ENCODE measurements at regions not wholly inside any gene's neighbourhood (a gene's known extent, or its start where the extent isn't known, plus 50 kb on each side); places are given as distances from the start of the nearest gene placed in this dataset.

DNA sequence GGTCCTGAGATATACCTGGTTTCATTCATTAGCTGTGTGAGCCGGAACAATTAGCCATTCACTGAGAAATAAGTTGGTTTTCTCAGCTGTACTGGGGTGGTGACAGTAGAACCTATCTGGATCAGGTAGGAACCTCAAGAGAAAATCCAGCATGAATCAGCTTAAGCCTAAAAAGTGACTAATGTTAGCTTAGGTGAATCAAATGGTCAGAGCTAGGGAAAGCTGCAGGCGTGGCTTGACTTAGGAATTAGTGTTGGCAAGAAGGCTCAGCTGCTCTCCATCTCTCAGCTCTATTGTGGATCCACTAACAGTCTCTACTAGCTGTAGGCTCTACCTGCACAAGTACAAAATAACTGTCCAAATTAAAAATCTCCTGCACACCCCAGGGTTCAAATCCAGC, 1025.5 kb downstream of the RAB28 start:
- Histone ChIP-seq H4K20me1 (ENCODE audit: insufficient read depth) (no peaks in the 10 kb centered on the region), H3K27me3 (ENCODE audit: insufficient read depth) (no peaks in the 10 kb centered on the region), H3K9ac (no peak overlapping the region), H2AFZ (ENCODE audit: low read depth) (no peak overlapping the region), H3K79me2 (ENCODE audit: insufficient read depth) (no peaks in the 10 kb centered on the region), H3K4me1 (ENCODE audit: control insufficient read depth in 1 of 2, insufficient read depth in 2 of 2, low read depth in 1 of 2, low read length in 1 of 2) (no peaks in the 10 kb centered on the region), H3K9me2 (no peaks in the 10 kb centered on the region), H3K9me3 (no peaks in the 10 kb centered on the region), H3K36me3 (replicated peaks in 1 of 2; ENCODE audit: control insufficient read depth in 1 of 2, insufficient read depth in 2 of 2, low read length in 1 of 2) (no peaks in the 10 kb centered on the region), H3K27ac (ENCODE audit: low read depth in 2 of 2, low read length in 1 of 2) (no peak overlapping the region), H3F3A (replicated peaks; ENCODE audit: insufficient read depth) (no peaks in the 10 kb centered on the region), H3K4me3 (ENCODE audit: low read depth in 2 of 2, low read length in 1 of 2) (no peak overlapping the region), H3K4me2 (no peak overlapping the region)
- DNase-seq, result no peak
- CTCF ChIA-PET, result interaction anchor here (1.5 kb wide), 1 partner anchor 21 kb away, joined by 3 read pairs; no protein-coding TSS in a partner anchor
- 10% methylated on average over 2 of the region's 2 CpGs for WGBS (ENCODE audit: low lambda C conversion rate)
- POLR2A ChIA-PET, result no interaction called here
- TF ChIP-seq EP300 (IDR thresholded peaks at IDR 0.05; ENCODE audit: borderline replicate concordance in 1 of 2, low read depth in 1 of 2, low read length in 1 of 2) (no peak), JUND (IDR thresholded peaks at IDR 0.05) (no peak)

DNA sequence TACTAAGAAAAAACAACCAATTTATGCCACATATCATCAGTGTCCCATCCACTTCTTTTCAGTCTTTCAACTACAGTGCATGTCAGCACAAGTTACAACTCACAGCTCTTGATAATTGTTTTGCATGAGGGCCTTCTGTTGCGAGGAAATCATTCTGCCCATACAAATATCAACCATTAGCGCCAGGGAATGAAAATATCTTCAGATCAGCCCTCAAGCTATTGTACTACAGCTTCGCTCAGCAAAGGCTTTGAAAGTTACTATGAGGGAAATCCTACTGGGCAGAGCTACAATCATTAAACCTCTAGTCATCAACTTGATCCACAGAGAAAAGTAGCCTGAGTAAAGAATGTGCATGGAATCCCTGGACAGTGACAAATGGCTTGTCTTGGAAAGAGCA, 1023.6 kb upstream of the HS3ST1 start:
- Histone ChIP-seq H3K4me3 (ENCODE audit: low read depth in 2 of 2, low read length in 1 of 2) (no peak overlapping the region), H3K9me3 (no peaks in the 10 kb centered on the region), H3K9ac (no peak overlapping the region), H3K4me2 (no peak overlapping the region), H3F3A (replicated peaks; ENCODE audit: insufficient read depth) (no peaks in the 10 kb centered on the region), H3K79me2 (ENCODE audit: insufficient read depth) (no peaks in the 10 kb centered on the region), H3K27me3 (ENCODE audit: insufficient read depth) (no peaks in the 10 kb centered on the region), H3K27ac (ENCODE audit: low read depth in 2 of 2, low read length in 1 of 2) (no peak overlapping the region), H3K9me2 (no peaks in the 10 kb centered on the region), H2AFZ (ENCODE audit: low read depth) (no peak overlapping the region), H3K36me3 (replicated peaks in 1 of 2; ENCODE audit: control insufficient read depth in 1 of 2, insufficient read depth in 2 of 2, low read length in 1 of 2) (no peaks in the 10 kb centered on the region), H3K4me1 (ENCODE audit: control insufficient read depth in 1 of 2, insufficient read depth in 2 of 2, low read depth in 1 of 2, low read length in 1 of 2) (no peaks in the 10 kb centered on the region), H4K20me1 (ENCODE audit: insufficient read depth) (no peaks in the 10 kb centered on the region)
- ChIA-PET CTCF (no interaction called here), POLR2A (no interaction called here)
- 5% methylated on average over 3 of the region's 3 CpGs for WGBS (ENCODE audit: low lambda C conversion rate)
- no peak for DNase-seq
- TF ChIP-seq TCF12 (IDR thresholded peaks at IDR 0.05) (no peak), FOXJ3 (CRISPR knock-in tag; IDR thresholded peaks at IDR 0.05) (no peak), EZH2phosphoT487 (IDR thresholded peaks at IDR 0.05; ENCODE audit: borderline replicate concordance, low read depth) (no peak), TEAD4 (IDR thresholded peaks at IDR 0.05; ENCODE audit: borderline replicate concordance, insufficient read depth) (no peak), NRF1 (IDR thresholded peaks at IDR 0.05; ENCODE audit: low read depth, low read length) (no peak)
- TF ChIP-seq, protein P1, sequence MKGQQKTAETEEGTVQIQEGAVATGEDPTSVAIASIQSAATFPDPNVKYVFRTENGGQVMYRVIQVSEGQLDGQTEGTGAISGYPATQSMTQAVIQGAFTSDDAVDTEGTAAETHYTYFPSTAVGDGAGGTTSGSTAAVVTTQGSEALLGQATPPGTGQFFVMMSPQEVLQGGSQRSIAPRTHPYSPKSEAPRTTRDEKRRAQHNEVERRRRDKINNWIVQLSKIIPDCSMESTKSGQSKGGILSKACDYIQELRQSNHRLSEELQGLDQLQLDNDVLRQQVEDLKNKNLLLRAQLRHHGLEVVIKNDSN (IDR thresholded peaks at IDR 0.05; ENCODE audit: borderline replicate concordance, low read depth), result no peak
- TF ChIP-seq, protein P2, sequence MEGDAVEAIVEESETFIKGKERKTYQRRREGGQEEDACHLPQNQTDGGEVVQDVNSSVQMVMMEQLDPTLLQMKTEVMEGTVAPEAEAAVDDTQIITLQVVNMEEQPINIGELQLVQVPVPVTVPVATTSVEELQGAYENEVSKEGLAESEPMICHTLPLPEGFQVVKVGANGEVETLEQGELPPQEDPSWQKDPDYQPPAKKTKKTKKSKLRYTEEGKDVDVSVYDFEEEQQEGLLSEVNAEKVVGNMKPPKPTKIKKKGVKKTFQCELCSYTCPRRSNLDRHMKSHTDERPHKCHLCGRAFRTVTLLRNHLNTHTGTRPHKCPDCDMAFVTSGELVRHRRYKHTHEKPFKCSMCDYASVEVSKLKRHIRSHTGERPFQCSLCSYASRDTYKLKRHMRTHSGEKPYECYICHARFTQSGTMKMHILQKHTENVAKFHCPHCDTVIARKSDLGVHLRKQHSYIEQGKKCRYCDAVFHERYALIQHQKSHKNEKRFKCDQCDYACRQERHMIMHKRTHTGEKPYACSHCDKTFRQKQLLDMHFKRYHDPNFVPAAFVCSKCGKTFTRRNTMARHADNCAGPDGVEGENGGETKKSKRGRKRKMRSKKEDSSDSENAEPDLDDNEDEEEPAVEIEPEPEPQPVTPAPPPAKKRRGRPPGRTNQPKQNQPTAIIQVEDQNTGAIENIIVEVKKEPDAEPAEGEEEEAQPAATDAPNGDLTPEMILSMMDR (IDR thresholded peaks at IDR 0.05), result no peak

DNA sequence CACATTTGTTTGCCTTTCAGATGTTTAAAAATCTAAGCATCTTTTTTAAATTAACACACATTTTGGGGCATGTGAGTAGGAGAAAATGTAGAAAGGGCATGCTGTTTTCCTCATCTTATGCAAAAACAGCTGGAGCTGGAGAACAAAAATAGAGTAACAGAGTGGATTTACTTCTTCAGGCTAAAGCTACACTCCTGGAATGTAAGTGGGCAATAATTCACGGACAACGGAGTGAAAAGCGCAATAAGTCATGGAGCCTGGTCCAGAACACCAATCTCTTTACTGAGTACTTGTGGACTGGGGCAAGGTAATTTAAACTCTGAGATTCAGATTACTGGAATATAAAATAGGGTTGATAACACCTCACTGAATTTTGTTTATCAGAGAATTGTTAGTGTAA, 1018.8 kb upstream of the HS3ST1 start:
- Histone ChIP-seq H3K27me3 (ENCODE audit: insufficient read depth) (no peaks in the 10 kb centered on the region), H3K79me2 (ENCODE audit: insufficient read depth) (no peaks in the 10 kb centered on the region), H3F3A (replicated peaks; ENCODE audit: insufficient read depth) (no peaks in the 10 kb centered on the region), H3K9ac (no peak overlapping the region), H4K20me1 (ENCODE audit: insufficient read depth) (no peaks in the 10 kb centered on the region), H3K9me2 (no peaks in the 10 kb centered on the region), H3K9me3 (no peaks in the 10 kb centered on the region), H2AFZ (ENCODE audit: low read depth) (no peak overlapping the region), H3K4me3 (ENCODE audit: low read depth in 2 of 2, low read length in 1 of 2) (no peak overlapping the region), H3K27ac (ENCODE audit: low read depth in 2 of 2, low read length in 1 of 2) (no peak overlapping the region), H3K36me3 (replicated peaks in 1 of 2; ENCODE audit: control insufficient read depth in 1 of 2, insufficient read depth in 2 of 2, low read length in 1 of 2) (no peaks in the 10 kb centered on the region), H3K4me2 (no peak overlapping the region), H3K4me1 (ENCODE audit: control insufficient read depth in 1 of 2, insufficient read depth in 2 of 2, low read depth in 1 of 2, low read length in 1 of 2) (peaks cover 0 to 11% of the 10 kb centered on the region in 2 experiments; a peak in 1 of 4 replicates)
- DNase-seq, result no peak
- POLR2A ChIA-PET, result no interaction called here
- CTCF ChIA-PET, result interaction anchor here (1.3 kb wide), 1 partner anchor 41 kb away, joined by 4 read pairs; no protein-coding TSS in a partner anchor
- WGBS (ENCODE audit: low lambda C conversion rate), result 64% methylated on average over 3 of the region's 3 CpGs
- TF ChIP-seq YY1 (IDR thresholded peaks at IDR 0.05; ENCODE audit: low read depth) (no peak), SMC3 (IDR thresholded peaks at IDR 0.05; ENCODE audit: low read depth, low read length) (no peak), SIN3A (IDR thresholded peaks at IDR 0.05; ENCODE audit: borderline replicate concordance, low read depth, low read length) (no peak), JUND (IDR thresholded peaks at IDR 0.05) (no peak), ELF1 (IDR thresholded peaks at IDR 0.05) (no peak), RAD21 (IDR thresholded peaks at IDR 0.05; ENCODE audit: low read length) (no peak), CHD2 (IDR thresholded peaks at IDR 0.05; ENCODE audit: low read length, partially characterized antibody) (no peak)
- TF ChIP-seq, protein P3, sequence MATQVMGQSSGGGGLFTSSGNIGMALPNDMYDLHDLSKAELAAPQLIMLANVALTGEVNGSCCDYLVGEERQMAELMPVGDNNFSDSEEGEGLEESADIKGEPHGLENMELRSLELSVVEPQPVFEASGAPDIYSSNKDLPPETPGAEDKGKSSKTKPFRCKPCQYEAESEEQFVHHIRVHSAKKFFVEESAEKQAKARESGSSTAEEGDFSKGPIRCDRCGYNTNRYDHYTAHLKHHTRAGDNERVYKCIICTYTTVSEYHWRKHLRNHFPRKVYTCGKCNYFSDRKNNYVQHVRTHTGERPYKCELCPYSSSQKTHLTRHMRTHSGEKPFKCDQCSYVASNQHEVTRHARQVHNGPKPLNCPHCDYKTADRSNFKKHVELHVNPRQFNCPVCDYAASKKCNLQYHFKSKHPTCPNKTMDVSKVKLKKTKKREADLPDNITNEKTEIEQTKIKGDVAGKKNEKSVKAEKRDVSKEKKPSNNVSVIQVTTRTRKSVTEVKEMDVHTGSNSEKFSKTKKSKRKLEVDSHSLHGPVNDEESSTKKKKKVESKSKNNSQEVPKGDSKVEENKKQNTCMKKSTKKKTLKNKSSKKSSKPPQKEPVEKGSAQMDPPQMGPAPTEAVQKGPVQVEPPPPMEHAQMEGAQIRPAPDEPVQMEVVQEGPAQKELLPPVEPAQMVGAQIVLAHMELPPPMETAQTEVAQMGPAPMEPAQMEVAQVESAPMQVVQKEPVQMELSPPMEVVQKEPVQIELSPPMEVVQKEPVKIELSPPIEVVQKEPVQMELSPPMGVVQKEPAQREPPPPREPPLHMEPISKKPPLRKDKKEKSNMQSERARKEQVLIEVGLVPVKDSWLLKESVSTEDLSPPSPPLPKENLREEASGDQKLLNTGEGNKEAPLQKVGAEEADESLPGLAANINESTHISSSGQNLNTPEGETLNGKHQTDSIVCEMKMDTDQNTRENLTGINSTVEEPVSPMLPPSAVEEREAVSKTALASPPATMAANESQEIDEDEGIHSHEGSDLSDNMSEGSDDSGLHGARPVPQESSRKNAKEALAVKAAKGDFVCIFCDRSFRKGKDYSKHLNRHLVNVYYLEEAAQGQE (IDR thresholded peaks at IDR 0.05; ENCODE audit: low read depth, low read length), result no peak
- TF ChIP-seq, protein P4, sequence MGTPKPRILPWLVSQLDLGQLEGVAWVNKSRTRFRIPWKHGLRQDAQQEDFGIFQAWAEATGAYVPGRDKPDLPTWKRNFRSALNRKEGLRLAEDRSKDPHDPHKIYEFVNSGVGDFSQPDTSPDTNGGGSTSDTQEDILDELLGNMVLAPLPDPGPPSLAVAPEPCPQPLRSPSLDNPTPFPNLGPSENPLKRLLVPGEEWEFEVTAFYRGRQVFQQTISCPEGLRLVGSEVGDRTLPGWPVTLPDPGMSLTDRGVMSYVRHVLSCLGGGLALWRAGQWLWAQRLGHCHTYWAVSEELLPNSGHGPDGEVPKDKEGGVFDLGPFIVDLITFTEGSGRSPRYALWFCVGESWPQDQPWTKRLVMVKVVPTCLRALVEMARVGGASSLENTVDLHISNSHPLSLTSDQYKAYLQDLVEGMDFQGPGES (IDR thresholded peaks at IDR 0.05; ENCODE audit: low read depth, low read length), result no peak
